ENCODE measurements at regions not wholly inside any gene's neighbourhood (a gene's known extent, or its start where the extent isn't known, plus 50 kb on each side); places are given as distances from the start of the nearest gene placed in this dataset.

- DNase-seq (ENCODE audit: low spot score) = no peak
Measured at GRCh38 chr3:23665741-23666140, 140.0 kb upstream of the UBE2E1 start.

- DNase-seq (ENCODE audit: low spot score) = no peak
Measured at GRCh38 chr3:23666818-23667217, 138.9 kb upstream of the UBE2E1 start.

GRCh38 chr3:23667536-23668429 lies 138.0 kb upstream of the UBE2E1 start:
- DNase-seq (ENCODE audit: low spot score) = no peak

GRCh38 chr3:23668430-23668904 lies 137.3 kb upstream of the UBE2E1 start:
- peak; percentile 87 for DNase-seq (ENCODE audit: low spot score)

GRCh38 chr3:23669541-23670255 lies 136.1 kb upstream of the UBE2E1 start:
- peak; percentile 22 for DNase-seq (ENCODE audit: low spot score)

GRCh38 chr3:23671851-23672589 lies 133.7 kb upstream of the UBE2E1 start:
- peak; percentile 88 for DNase-seq (ENCODE audit: low spot score)

- no peak for DNase-seq (ENCODE audit: low spot score)
Measured at GRCh38 chr3:23672628-23673027, 133.1 kb upstream of the UBE2E1 start.

- DNase-seq (ENCODE audit: low spot score) = no peak
Measured at GRCh38 chr3:23675010-23675409, 130.7 kb upstream of the UBE2E1 start.

- no peak for DNase-seq (ENCODE audit: low spot score)
Measured at GRCh38 chr3:23676093-23676492, 129.7 kb upstream of the UBE2E1 start.

GRCh38 chr3:23682646-23683045 lies 123.1 kb upstream of the UBE2E1 start:
- DNase-seq (ENCODE audit: low spot score) = no peak

- DNase-seq (ENCODE audit: low spot score) = peak; percentile 96
Measured at GRCh38 chr3:23685541-23686258, 120.1 kb upstream of the UBE2E1 start.

GRCh38 chr3:23686519-23686918 lies 119.2 kb upstream of the UBE2E1 start:
- no peak for DNase-seq (ENCODE audit: low spot score)

- DNase-seq (ENCODE audit: low spot score) = no peak
Measured at GRCh38 chr3:23691357-23691895, 114.3 kb upstream of the UBE2E1 start.

GRCh38 chr3:23696842-23697241 lies 108.9 kb upstream of the UBE2E1 start:
- no peak for DNase-seq (ENCODE audit: low spot score)

GRCh38 chr3:23697416-23697815 lies 108.3 kb upstream of the UBE2E1 start:
- no peak for DNase-seq (ENCODE audit: low spot score)

GRCh38 chr3:23698652-23699313 lies 107.0 kb upstream of the UBE2E1 start:
- no peak for DNase-seq (ENCODE audit: low spot score)

- no peak for DNase-seq (ENCODE audit: low spot score)
Measured at GRCh38 chr3:23700616-23701015, 105.1 kb upstream of the UBE2E1 start.

GRCh38 chr3:23701716-23702597 lies 103.8 kb upstream of the UBE2E1 start:
- DNase-seq (ENCODE audit: low spot score) = peak; percentile 27

GRCh38 chr3:23704298-23704697 lies 101.5 kb upstream of the UBE2E1 start:
- DNase-seq (ENCODE audit: low spot score) = no peak

- DNase-seq (ENCODE audit: low spot score) = no peak
Measured at GRCh38 chr3:23706111-23706510, 99.6 kb upstream of the UBE2E1 start.

All from LoVo (cell line).